ENCODE measurements at regions not wholly inside any gene's neighbourhood (a gene's known extent, or its start where the extent isn't known, plus 50 kb on each side); places are given as distances from the start of the nearest gene placed in this dataset.

GRCh38 chr7:51802718-51803117 lies 486.1 kb upstream of the COBL start:
- DNase-seq (ENCODE audit: low read depth in 2 of 2) = no peak

DNA sequence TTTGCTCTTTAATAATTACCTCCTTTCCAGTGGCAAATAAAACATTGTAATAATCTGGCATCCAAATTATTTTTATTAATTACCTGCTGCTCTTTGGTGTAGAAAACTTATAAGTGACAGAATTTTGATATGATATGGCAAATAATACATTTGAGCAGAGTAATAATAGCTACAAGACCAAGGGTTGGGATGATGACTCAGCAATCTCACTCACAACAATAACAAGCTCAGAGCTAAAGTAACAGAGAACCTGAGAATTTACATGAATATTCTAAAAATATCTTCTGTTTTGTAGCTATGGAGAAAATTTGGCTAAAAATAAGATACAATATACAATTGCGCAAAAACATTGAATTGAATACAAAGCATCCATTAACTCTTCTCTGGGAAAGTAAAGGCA lies 480.8 kb upstream of the COBL start:
- DNase-seq (ENCODE audit: low read depth in 2 of 2) = no peak

DNA sequence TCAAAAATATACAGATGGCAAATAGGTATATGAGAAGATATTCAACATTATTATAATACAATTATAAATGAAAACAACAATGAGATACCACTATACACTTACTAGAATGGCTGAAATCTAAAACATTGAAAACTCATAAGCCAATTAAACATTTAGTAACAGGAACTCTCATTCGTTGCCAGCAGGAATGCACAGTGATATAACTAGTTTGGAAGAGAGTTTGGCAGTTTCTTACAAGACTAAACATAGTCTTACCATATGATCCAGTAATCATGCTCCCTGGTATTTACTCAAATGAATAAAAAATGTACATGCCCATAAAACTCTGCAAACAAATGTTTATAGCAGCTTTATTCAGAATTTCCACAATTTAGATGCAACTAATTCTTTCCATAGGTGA lies 476.2 kb upstream of the COBL start:
- no peak for DNase-seq (ENCODE audit: low read depth in 2 of 2)

DNA sequence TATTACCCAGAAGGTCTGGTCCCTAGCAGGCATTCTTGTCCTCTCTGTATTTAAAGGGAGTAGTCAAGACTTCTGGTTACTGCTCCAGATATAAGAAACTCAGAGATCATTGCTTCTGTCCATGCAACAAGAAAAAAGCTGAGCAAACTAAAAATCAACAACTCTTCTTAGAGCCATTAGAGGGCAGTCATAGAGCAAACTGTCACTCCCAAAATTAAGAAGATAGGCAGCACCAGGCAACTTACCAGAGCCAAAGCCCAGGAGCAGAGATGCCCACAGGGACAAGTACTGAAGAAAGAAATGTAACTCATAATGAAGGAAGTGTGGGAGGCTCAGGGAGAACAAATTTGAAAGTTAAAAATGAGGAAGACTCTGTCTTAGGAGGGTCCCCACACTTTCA lies 472.9 kb upstream of the COBL start:
- DNase-seq (ENCODE audit: low read depth in 2 of 2) = no peak

DNA sequence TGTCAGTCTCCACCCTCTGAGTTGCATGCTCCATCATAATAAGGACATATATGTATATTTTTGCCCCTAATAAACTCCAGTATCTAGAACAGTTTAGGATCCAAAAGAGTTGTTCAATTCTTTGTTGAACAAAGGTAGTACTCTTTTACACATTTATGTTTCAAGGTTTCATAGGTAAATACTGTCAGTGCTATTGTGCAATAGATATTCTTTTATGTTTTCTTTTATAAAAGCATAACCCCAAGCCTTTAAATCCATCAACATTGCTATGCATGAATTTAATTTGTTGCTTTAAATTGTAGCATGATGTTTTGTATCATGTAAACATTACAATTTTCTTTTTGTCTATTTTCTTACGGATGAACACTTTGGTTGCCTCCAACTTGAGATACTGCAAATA lies 469.7 kb upstream of the COBL start:
- no peak for DNase-seq (ENCODE audit: low read depth in 2 of 2)

DNA sequence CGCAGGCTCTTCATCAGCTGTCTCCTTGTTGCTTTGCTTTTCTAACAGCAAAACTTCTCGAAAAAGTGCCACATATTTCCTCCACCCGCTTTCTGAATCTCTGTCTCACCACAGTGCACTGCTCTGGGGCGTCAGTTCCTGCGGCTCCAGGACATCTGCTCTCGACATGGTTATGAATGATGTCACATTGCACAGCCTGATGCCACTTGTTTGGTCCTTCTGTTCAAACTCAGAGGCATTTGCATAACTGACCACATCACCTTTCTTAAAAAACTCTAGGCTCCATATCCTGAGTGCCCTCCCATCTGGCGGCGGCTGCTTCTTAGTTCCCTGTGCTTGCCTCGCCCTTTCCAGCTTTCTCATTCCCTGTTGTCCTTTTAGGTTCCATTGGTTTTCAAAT lies 469.3 kb upstream of the COBL start:
- no peak for DNase-seq (ENCODE audit: low read depth in 2 of 2)

DNA sequence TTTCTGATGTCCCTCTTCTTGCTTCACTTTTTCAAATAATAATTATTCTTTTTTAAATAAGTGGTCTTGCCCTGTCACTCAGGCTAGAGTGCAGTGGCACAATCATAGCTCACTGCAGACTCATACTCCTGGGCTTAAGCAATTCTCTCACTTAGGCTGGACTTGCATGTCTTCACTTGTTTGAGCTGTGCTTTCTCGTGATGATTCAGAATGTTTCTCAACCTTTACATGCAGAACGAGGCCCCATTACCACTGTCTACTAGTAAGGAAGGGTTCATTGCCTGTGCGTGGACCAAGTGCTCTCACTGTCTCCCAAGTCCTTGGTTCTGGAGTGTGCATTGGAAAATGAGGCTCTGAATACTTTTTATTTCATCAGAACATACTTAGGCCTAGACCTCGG lies 468.6 kb upstream of the COBL start:
- no peak for DNase-seq (ENCODE audit: low read depth in 2 of 2)

DNA sequence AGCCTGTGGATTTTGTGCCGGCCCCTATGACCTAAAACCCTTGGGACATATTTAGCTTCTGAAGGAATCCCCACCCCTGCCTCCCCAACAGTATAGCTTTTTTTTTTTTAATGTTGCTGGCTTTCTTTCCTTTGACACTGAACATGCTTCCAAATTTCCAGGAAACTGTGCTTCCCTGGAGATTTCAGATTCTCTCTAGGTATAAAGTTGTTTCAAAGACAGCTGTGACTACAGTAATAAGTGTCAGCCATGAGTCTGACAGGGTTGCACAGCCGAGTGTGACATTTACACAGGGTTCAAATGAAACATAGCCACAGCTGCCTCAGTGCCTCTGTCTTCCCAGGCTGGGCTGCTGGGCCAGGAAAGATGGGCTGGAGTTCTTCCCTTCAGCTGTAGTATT lies 466.6 kb upstream of the COBL start:
- DNase-seq (ENCODE audit: low read depth in 2 of 2) = no peak

DNA sequence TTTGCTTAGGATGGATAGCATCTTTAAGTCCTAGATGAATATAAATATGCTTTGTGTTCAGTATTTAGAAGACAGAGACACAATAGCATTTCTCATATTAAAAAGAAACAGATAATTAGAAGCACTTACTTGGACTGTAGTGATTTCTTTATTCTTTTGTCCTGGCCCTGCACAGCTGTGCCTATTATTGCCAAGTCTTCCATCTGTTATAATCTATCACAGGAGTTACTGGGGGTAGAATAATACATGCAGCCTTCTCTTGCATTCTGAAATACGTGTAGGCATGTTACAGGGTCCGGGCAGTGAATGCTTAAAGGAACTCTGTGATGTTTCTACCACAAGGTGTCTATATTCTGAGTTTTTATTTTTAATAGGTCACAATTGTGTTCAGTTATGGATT lies 461.5 kb upstream of the COBL start:
- no peak for DNase-seq (ENCODE audit: low read depth in 2 of 2)

- DNase-seq (ENCODE audit: low read depth in 2 of 2) = no peak
Measured at GRCh38 chr7:51774178-51774577, 457.6 kb upstream of the COBL start.

- DNase-seq (ENCODE audit: low read depth in 2 of 2) = no peak
Measured at GRCh38 chr7:51772190-51772589, 455.6 kb upstream of the COBL start.

DNA sequence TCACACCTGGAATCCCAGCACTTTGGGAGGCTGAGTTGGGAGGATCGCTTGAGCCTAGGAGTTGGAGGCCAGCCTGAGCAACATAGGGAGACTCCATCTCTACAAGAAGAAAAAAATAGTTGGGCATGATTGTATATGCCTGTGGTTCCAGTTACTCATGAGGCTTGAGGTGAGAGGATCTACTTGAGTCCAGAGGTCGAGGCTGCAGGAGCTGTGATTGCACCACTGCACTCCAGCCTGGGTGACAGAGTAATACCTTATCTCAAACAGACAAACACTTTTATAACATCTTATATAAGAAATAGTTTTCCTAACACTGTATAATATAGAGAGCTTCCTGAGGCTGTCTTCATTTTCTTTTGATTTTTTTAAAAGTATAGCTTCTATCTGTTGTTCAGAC lies 448.4 kb upstream of the COBL start:
- no peak for DNase-seq (ENCODE audit: low read depth in 2 of 2)

- no peak for DNase-seq (ENCODE audit: low read depth in 2 of 2)
Measured at GRCh38 chr7:51759985-51760384, 443.4 kb upstream of the COBL start.

DNA sequence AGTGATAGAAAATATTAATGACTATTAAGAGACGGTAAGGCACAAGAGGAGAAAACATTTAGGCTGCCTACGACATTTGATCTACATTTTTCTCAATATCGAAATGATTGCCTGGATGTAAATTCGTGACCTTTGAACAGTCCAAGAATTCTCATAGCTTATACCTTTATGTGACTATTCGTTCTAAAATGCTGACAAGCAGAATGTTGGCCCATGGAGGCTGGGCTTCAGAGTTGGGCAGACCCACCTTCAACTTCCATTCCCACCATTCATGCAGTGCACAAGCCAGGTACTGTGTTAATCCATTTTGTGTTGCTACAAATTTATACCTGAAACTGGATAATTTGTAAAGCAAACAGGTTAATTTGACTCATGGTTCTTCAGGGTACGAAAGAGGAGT lies 441.4 kb upstream of the COBL start:
- DNase-seq (ENCODE audit: low read depth in 2 of 2) = no peak

GRCh38 chr7:51732951-51733350 lies 416.3 kb upstream of the COBL start:
- no peak for DNase-seq (ENCODE audit: low read depth in 2 of 2)

DNA sequence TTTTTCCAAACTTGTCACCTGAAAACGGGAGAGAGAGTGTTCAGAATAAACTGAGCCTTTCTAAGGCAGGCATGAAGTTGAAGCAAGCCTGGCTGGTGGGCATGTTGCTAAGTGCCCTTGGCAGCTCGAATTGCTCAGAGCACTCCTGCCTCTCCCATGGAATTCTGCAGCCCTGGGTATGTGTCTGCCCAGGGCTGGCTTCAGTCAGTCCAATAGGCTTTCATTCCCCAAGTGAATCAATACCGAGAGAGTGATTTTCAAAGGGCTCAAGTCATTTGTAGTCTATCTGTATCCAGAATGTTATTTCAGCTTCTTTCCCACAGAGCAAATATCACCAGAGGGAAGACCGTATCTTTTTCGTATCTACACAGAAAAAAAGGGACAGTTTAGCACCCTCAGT lies 415.5 kb upstream of the COBL start:
- DNase-seq (ENCODE audit: low read depth in 2 of 2) = no peak

- DNase-seq (ENCODE audit: low read depth in 2 of 2) = no peak
Measured at GRCh38 chr7:51731075-51731474, 414.5 kb upstream of the COBL start.

DNA sequence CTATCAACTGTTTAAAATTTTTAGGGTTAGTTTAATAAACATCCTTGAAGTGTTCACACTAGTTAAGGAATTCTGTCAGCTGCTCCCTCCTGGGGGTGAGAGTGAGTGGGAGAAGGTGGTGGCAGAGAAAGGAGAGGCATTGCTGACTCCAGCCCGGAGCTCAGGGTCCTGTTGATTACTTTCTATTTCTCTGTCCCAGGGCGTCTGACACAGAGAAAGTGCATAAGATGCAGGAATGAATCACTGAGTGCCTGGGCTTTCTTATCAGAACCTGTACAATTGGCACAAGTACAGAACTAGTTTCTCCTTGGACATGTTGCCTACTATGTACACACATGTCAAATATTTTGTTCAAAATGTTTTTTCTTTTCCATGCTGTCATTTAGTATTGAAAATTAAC lies 410.8 kb upstream of the COBL start:
- no peak for DNase-seq (ENCODE audit: low read depth in 2 of 2)

DNA sequence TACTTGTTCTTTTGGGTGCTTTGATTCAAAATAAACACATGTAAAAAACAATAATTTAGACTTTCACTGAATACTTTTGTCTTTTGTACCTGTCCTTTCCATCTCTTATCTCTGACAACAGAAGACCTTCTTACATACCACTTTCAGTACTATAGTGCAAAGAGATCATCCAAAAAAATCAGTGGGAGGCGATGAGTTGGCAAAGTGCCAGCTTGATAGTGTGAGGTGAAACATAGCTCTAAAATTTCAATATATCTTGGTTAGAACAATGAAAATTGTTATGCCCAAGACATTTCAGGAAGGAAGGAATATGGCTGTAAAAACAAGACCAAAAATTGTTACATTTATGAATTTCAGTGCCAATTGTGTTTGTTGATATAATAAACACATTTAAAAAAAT lies 390.2 kb upstream of the COBL start:
- DNase-seq (ENCODE audit: low read depth in 2 of 2) = no peak

- DNase-seq (ENCODE audit: low read depth in 2 of 2) = no peak
Measured at GRCh38 chr7:51705701-51706100, 389.1 kb upstream of the COBL start.

DNA sequence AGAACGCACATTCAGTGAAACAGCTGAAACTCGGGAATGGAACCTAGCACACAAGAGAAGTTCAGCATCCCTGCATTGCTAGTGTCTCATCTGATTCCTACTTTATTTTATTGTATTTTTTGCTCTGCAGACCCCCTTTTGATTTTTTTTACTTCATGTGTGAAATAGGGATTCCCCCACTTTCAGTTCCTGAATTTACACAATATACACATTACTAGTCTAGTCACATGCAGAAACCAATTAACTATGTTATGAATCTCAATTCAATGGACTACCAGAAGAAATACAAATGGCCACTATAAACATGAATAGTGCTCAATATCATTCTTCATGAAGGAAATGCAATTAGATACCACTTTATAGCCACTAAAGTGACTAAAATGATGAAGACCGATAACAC lies 386.1 kb upstream of the COBL start:
- DNase-seq (ENCODE audit: low read depth in 2 of 2) = no peak

- DNase-seq (ENCODE audit: low read depth in 2 of 2) = no peak
Measured at GRCh38 chr7:51701935-51702334, 385.3 kb upstream of the COBL start.

GRCh38 chr7:51700593-51701215 lies 384.1 kb upstream of the COBL start:
- no peak for DNase-seq (ENCODE audit: low read depth in 2 of 2)

DNA sequence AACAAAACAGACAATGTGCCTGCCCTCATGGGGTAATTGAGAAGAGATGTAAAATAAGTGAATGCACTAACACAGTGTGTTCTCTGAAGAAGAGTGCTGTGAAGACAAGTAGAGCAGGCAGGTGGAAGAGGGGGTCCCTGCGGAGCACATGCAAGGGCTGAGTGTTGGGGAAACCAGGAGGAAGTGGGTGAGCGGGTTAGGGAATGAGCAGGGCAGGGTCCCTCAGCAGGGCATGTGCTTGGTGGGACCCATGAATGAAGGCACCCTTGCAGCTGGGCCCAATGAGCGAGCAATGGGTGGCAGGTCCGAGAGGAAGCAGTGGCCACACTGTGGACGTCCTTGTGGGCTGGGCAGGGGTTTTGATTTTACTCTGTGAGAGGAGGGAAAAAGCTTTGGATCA lies 376.6 kb upstream of the COBL start:
- DNase-seq (ENCODE audit: low read depth in 2 of 2) = no peak

- no peak for DNase-seq (ENCODE audit: low read depth in 2 of 2)
Measured at GRCh38 chr7:51689547-51689946, 372.9 kb upstream of the COBL start.
